Adrenal gland (tissue), 5 donors: ENCODE measurements at regions not wholly inside any gene's neighbourhood (a gene's known extent, or its start where the extent isn't known, plus 50 kb on each side); places are given as distances from the start of the nearest gene placed in this dataset.

Experiments
- CTCF ChIP-seq, 6 experiments: fragments of 450-650 bp in 4 of 6; fragments of 200-600 bp in 2 of 6; sonication (generic) in 1 of 6; IDR thresholded peaks; 1 replicate in 5 of 6; 2 replicates in 1 of 6; pipeline versions ENCODE4 v1.5.1 to v1.8.0; 2016 to 2021; ENCODE audit warnings: antibody characterized with exemption in 6 of 6, mild to moderate bottlenecking in 2 of 6, moderate library complexity in 1 of 6
- POLR2A ChIP-seq, 2 donors: fragments of 450-650 bp; IDR thresholded peaks; one replicate each; pipeline ENCODE4 v1.6.1; 2017; ENCODE audit warnings: antibody characterized with exemption in 2 of 2, mild to moderate bottlenecking in 2 of 2, moderate library complexity in 1 of 2
- donor health status: DM: no; HTN: no; CAD: no.

DNA sequence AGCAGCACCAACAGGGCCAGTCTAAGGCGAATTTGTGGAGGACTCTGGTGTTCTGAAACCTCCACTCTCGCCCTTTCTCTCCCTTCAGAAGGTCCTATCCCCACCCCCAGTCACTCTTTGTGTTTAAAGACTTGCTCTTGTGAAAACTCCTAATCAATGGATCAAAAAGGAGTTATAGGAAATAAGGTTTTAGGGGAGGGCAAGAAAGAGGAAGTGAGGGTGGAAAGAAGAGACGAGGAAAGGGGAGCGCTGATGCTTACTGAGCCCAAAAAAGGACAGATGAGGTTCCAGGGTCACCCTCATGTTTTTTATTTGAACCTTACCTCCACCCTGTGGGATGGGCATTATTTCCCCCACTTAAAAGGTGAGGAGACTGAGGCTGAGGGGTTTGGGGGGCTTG lies 70.0 kb upstream of the SLC6A11 start:
- TF ChIP-seq POLR2A (IDR thresholded peaks at IDR 0.05) (no peak), CTCF (IDR thresholded peaks at IDR 0.05) (no peak)
